ENCODE measurements at regions not wholly inside any gene's neighbourhood (a gene's known extent, or its start where the extent isn't known, plus 50 kb on each side); places are given as distances from the start of the nearest gene placed in this dataset.

DNA sequence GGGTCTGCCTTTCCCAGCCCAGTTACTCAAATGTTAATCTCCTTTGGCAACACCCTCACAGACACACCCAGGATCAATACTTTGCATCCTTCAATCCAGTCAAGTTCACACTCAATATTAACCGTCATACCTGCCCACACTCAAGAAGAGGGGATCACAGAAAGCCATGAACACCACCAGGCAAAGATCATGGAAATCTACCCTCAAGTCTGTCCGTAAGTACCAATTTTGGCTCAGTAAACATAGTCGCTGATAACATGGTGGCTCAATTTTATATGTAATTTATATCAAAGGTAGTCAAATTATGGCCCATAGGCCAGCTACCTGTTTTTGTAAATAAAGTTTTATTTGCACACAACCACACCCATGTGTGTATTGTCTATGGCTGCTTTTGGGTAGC lies 102.3 kb upstream of the MAP2 start:
- H3K27me3 ChIP-seq (ENCODE audit: low read length), result no peaks in the 10 kb centered on the region
- H3K9me3 ChIP-seq (ENCODE audit: low read length), result no peaks in the 10 kb centered on the region
- H3K36me3 ChIP-seq (ENCODE audit: insufficient read depth, low read length), result no peaks in the 10 kb centered on the region
- H3K4me1 ChIP-seq (ENCODE audit: low read length), result peaks cover 11% of the 10 kb centered on the region
- H2AFZ ChIP-seq (ENCODE audit: low read length), result no peak overlapping the region
- no peak overlapping the region for H3K9ac ChIP-seq (ENCODE audit: low read length)
- no peaks in the 10 kb centered on the region for H4K20me1 ChIP-seq (ENCODE audit: insufficient read depth, low read depth, low read length)
- no peak for DNase-seq
- no peak overlapping the region for H3K4me3 ChIP-seq (ENCODE audit: low read length)
- no peaks in the 10 kb centered on the region for H3K79me2 ChIP-seq (ENCODE audit: low read length)
- no peak overlapping the region for H3K27ac ChIP-seq (ENCODE audit: low read length)
- H3K4me2 ChIP-seq (ENCODE audit: low read depth, low read length, poor library complexity, severe bottlenecking), result no peak overlapping the region
- no peaks in the 10 kb centered on the region for H3K9me2 ChIP-seq (replicated peaks; ENCODE audit: insufficient read depth, low read length)

DNA sequence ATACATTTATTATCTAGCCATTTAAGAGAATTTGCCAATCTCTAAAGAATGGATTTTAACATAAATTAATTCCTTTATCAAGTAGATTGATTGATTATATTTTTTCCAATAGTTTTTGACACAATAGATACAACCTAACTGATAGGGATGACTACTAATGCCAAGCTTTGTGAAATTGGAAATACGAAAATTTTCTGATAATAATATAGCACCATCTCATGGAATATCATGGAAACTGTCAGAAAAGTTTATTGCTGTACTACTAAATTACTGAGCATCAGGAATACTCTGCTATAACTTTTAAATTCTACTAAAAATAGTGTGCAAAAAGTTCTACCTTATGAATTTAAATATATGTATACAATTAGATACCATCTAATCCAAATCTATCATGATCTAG lies 101.8 kb upstream of the MAP2 start:
- H3K4me1 ChIP-seq (ENCODE audit: low read length), result peaks cover 11% of the 10 kb centered on the region
- no peak overlapping the region for H3K4me3 ChIP-seq (ENCODE audit: low read length)
- no peaks in the 10 kb centered on the region for H3K9me2 ChIP-seq (replicated peaks; ENCODE audit: insufficient read depth, low read length)
- H3K27ac ChIP-seq (ENCODE audit: low read length), result no peak overlapping the region
- H2AFZ ChIP-seq (ENCODE audit: low read length), result no peak overlapping the region
- DNase-seq, result no peak
- no peaks in the 10 kb centered on the region for H3K9me3 ChIP-seq (ENCODE audit: low read length)
- H3K4me2 ChIP-seq (ENCODE audit: low read depth, low read length, poor library complexity, severe bottlenecking), result no peak overlapping the region
- no peaks in the 10 kb centered on the region for H3K27me3 ChIP-seq (ENCODE audit: low read length)
- no peak overlapping the region for H3K9ac ChIP-seq (ENCODE audit: low read length)
- no peaks in the 10 kb centered on the region for H3K36me3 ChIP-seq (ENCODE audit: insufficient read depth, low read length)
- no peaks in the 10 kb centered on the region for H4K20me1 ChIP-seq (ENCODE audit: insufficient read depth, low read depth, low read length)
- H3K79me2 ChIP-seq (ENCODE audit: low read length), result no peaks in the 10 kb centered on the region

DNA sequence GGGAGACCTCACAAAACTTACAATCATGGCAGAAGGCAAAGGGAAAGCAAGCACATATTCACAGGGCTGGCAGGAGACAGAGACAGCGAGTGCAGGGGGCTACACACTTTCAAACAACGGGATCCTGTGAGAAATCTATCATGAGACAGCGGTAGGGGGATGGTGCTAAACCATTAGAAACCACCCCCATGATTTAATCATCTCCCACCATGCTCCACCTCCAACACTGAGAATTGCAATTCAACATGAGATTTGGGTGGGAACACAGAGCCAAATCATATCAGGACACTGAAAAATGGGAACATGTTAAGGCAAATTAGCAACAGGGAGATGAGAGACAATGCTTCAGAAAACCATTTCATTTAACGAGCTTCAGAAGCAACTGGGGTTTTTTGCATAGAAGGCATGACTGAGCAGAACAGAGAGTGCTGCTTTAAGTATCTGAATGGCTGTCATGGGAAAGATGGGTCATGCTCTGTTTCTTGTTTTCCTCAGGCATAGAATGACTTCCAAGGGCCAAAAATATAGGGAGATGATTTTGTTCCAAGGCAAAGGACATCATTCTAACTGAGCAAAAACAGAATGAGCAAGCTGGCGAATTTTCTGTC lies 100.8 kb upstream of the MAP2 start:
- Histone ChIP-seq H4K20me1 (ENCODE audit: insufficient read depth, low read depth, low read length) (no peaks in the 10 kb centered on the region), H3K4me1 (ENCODE audit: low read length) (peaks cover 11% of the 10 kb centered on the region), H3K4me2 (ENCODE audit: low read depth, low read length, poor library complexity, severe bottlenecking) (peak overlapping the region; percentile 8), H3K36me3 (ENCODE audit: insufficient read depth, low read length) (no peaks in the 10 kb centered on the region), H3K27me3 (ENCODE audit: low read length) (no peaks in the 10 kb centered on the region), H3K27ac (ENCODE audit: low read length) (no peak overlapping the region), H3K79me2 (ENCODE audit: low read length) (no peaks in the 10 kb centered on the region), H3K9ac (ENCODE audit: low read length) (no peak overlapping the region), H3K4me3 (ENCODE audit: low read length) (no peak overlapping the region), H3K9me3 (ENCODE audit: low read length) (no peaks in the 10 kb centered on the region), H2AFZ (ENCODE audit: low read length) (no peak overlapping the region), H3K9me2 (replicated peaks; ENCODE audit: insufficient read depth, low read length) (no peaks in the 10 kb centered on the region)
- DNase-seq, result peak; percentile 48

DNA sequence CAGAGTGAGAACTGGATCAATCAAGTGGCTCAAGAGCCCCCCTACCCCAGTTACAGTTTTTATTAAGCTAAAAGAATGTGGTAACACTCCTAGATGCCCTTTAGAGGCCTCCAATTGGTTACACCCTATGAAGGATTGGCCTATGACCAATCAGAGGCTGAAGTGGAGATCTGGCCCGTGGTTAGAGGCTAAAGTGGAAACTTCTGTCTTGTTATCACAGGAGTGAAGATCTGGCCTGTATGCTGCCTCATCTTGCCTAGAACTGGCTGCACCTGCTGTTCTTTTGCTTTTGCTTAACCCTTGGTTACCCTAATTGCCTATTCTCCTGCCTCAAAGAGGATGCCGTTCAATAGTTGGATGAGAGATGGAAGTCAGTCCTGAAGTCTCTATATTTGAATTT lies 100.1 kb upstream of the MAP2 start:
- H2AFZ ChIP-seq (ENCODE audit: low read length), result no peak overlapping the region
- H4K20me1 ChIP-seq (ENCODE audit: insufficient read depth, low read depth, low read length), result no peaks in the 10 kb centered on the region
- peaks cover 11% of the 10 kb centered on the region for H3K4me1 ChIP-seq (ENCODE audit: low read length)
- no peaks in the 10 kb centered on the region for H3K27me3 ChIP-seq (ENCODE audit: low read length)
- no peak overlapping the region for H3K27ac ChIP-seq (ENCODE audit: low read length)
- no peaks in the 10 kb centered on the region for H3K36me3 ChIP-seq (ENCODE audit: insufficient read depth, low read length)
- H3K4me2 ChIP-seq (ENCODE audit: low read depth, low read length, poor library complexity, severe bottlenecking), result no peak overlapping the region
- no peak for DNase-seq
- no peak overlapping the region for H3K4me3 ChIP-seq (ENCODE audit: low read length)
- H3K9me3 ChIP-seq (ENCODE audit: low read length), result no peaks in the 10 kb centered on the region
- no peak overlapping the region for H3K9ac ChIP-seq (ENCODE audit: low read length)
- no peaks in the 10 kb centered on the region for H3K79me2 ChIP-seq (ENCODE audit: low read length)
- no peaks in the 10 kb centered on the region for H3K9me2 ChIP-seq (replicated peaks; ENCODE audit: insufficient read depth, low read length)

DNA sequence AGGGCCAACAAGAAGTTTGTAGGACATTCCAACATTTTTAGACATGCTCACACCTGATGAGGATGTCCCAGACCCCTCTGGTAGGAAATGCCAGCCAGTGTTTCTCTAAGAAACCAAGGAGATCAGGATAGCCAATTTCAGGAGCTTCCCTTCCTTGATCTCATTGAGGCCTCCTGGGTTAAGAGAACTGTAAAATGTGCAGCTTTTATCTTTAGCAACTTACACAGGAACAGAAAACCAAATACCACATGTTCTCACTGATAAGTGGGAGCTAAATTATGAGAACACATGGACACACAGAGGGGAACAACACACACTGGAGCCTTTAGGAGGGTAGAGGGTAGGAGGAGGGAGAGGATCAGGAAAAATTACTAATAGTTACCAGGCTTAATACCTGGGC lies 99.6 kb upstream of the MAP2 start:
- Histone ChIP-seq H3K9me3 (ENCODE audit: low read length) (no peaks in the 10 kb centered on the region), H4K20me1 (ENCODE audit: insufficient read depth, low read depth, low read length) (no peaks in the 10 kb centered on the region), H3K79me2 (ENCODE audit: low read length) (no peaks in the 10 kb centered on the region), H3K4me1 (ENCODE audit: low read length) (peaks cover 11% of the 10 kb centered on the region), H3K27me3 (ENCODE audit: low read length) (no peaks in the 10 kb centered on the region), H3K9me2 (replicated peaks; ENCODE audit: insufficient read depth, low read length) (no peaks in the 10 kb centered on the region), H2AFZ (ENCODE audit: low read length) (no peak overlapping the region), H3K36me3 (ENCODE audit: insufficient read depth, low read length) (no peaks in the 10 kb centered on the region), H3K27ac (ENCODE audit: low read length) (no peak overlapping the region), H3K4me2 (ENCODE audit: low read depth, low read length, poor library complexity, severe bottlenecking) (no peak overlapping the region), H3K4me3 (ENCODE audit: low read length) (no peak overlapping the region), H3K9ac (ENCODE audit: low read length) (no peak overlapping the region)
- no peak for DNase-seq

DNA sequence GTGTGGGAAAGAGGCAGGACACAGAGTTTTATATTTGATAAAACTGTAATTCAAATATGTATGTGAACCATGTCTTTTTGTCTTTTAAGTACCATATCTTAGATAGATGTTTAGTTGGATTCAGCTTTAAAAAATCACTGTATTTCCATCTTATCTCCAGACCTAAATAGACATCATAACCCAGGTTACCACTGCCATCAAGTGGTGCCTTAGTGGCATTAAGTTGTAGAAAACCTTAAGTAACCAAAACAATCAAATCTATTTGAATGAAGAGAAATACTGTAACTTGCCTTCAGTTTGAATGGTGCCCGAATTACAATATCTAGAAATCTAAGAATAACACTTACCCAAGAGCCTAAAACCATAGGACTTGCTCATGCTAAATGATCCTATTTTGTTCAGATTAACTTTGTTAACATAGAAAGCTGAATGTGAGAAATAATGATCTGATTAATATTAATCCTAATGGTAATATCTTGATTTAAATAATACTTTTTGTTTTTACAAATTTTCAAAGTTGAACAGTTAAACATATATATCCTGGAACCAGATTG lies 92.5 kb upstream of the MAP2 start:
- no peak overlapping the region for H3K9ac ChIP-seq (ENCODE audit: low read length)
- no peaks in the 10 kb centered on the region for H3K36me3 ChIP-seq (ENCODE audit: insufficient read depth, low read length)
- H3K79me2 ChIP-seq (ENCODE audit: low read length), result no peaks in the 10 kb centered on the region
- H3K4me3 ChIP-seq (ENCODE audit: low read length), result no peak overlapping the region
- H3K9me3 ChIP-seq (ENCODE audit: low read length), result no peaks in the 10 kb centered on the region
- no peaks in the 10 kb centered on the region for H4K20me1 ChIP-seq (ENCODE audit: insufficient read depth, low read depth, low read length)
- no peaks in the 10 kb centered on the region for H3K27me3 ChIP-seq (ENCODE audit: low read length)
- DNase-seq, result peak; percentile 70
- no peaks in the 10 kb centered on the region for H3K9me2 ChIP-seq (replicated peaks; ENCODE audit: insufficient read depth, low read length)
- H3K4me2 ChIP-seq (ENCODE audit: low read depth, low read length, poor library complexity, severe bottlenecking), result no peak overlapping the region
- H3K4me1 ChIP-seq (ENCODE audit: low read length), result no peaks in the 10 kb centered on the region
- H2AFZ ChIP-seq (ENCODE audit: low read length), result no peak overlapping the region
- no peak overlapping the region for H3K27ac ChIP-seq (ENCODE audit: low read length)

DNA sequence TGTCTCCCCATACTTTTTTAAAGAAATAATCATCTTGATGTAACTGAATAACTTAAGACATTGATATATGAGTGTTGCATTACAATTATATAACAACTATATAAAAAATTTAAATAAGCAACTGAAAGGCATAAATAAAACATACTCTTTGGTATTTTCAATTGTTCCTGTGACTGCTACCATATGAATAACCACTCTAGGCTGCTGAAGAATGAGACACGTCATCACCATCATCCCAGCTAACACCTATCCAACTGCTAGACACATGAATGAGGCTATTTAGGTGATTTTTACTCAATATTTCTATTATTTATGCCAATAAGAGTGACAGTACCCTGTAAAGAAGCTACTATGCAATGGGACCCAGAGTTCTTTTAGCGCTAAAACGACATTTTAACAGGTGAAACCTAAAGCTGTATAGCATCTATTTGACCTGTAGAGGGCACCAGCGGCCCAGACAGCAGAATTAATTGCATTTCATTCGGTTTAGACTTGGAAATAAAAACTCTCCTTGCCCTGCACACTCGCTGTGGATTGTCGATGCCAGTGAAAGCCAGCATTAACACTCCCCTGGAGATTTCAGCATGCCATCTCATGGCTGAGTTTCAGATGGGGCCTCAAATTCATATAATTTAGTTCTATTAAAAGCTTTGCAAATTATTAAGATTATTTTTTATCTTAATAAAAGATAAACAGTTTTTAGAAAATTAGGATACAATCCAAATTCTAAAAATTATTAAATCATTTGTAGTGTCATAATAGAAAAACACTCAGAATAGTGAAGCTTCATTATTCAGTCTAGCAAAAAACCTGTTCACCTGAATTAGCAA lies 89.4 kb upstream of the MAP2 start:
- Histone ChIP-seq H3K9me2 (replicated peaks; ENCODE audit: insufficient read depth, low read length) (no peaks in the 10 kb centered on the region), H2AFZ (ENCODE audit: low read length) (no peak overlapping the region), H3K4me2 (ENCODE audit: low read depth, low read length, poor library complexity, severe bottlenecking) (no peak overlapping the region), H3K27ac (ENCODE audit: low read length) (no peak overlapping the region), H3K9me3 (ENCODE audit: low read length) (no peaks in the 10 kb centered on the region), H3K4me1 (ENCODE audit: low read length) (no peaks in the 10 kb centered on the region), H3K9ac (ENCODE audit: low read length) (no peak overlapping the region), H3K4me3 (ENCODE audit: low read length) (no peak overlapping the region), H4K20me1 (ENCODE audit: insufficient read depth, low read depth, low read length) (no peaks in the 10 kb centered on the region), H3K27me3 (ENCODE audit: low read length) (no peaks in the 10 kb centered on the region), H3K36me3 (ENCODE audit: insufficient read depth, low read length) (no peaks in the 10 kb centered on the region), H3K79me2 (ENCODE audit: low read length) (no peaks in the 10 kb centered on the region)
- peak; percentile 84 for DNase-seq

DNA sequence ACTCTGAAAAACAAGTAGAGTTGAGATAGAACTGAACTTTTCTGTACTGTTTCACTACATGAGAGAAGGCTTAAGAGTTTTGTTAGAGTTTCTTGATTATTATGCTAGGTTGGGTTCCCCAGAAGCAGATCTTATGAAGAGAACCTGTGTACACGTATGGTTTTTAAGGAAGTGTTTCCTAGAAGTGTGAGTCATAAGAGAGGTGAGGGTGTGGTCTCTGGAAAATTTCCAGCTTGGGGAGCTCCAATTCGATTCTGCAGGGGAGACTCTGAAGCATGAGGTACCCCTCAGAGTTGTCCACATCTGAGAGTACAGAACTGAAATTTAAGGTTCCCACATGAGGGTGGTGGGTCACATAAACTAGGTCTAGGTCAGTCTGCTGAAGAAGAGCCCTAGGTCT lies 83.3 kb upstream of the MAP2 start:
- H3K4me2 ChIP-seq (ENCODE audit: low read depth, low read length, poor library complexity, severe bottlenecking), result no peak overlapping the region
- no peak for DNase-seq

More for the DNA sequence above, 83.3 kb upstream of the MAP2 start:
- Histone ChIP-seq H3K9ac (ENCODE audit: low read length) (no peak overlapping the region), H3K4me3 (ENCODE audit: low read length) (no peak overlapping the region), H3K4me1 (ENCODE audit: low read length) (no peaks in the 10 kb centered on the region), H3K9me2 (replicated peaks; ENCODE audit: insufficient read depth, low read length) (no peaks in the 10 kb centered on the region), H3K79me2 (ENCODE audit: low read length) (no peaks in the 10 kb centered on the region), H3K27me3 (ENCODE audit: low read length) (no peaks in the 10 kb centered on the region), H3K36me3 (ENCODE audit: insufficient read depth, low read length) (no peaks in the 10 kb centered on the region), H2AFZ (ENCODE audit: low read length) (no peak overlapping the region), H3K9me3 (ENCODE audit: low read length) (no peaks in the 10 kb centered on the region), H3K27ac (ENCODE audit: low read length) (no peak overlapping the region), H4K20me1 (ENCODE audit: insufficient read depth, low read depth, low read length) (no peaks in the 10 kb centered on the region)

Data from Karpas-422 (cell line).